Activated CD4-positive, alpha-beta T cell treated with anti-CD3 and anti-CD28 coated beads, Interleukin-2, amount 10 ng/mL, durations not matched to agents 7 days and 5 days (primary cell): ENCODE measurements at regions not wholly inside any gene's neighbourhood (a gene's known extent, or its start where the extent isn't known, plus 50 kb on each side); places are given as distances from the start of the nearest gene placed in this dataset.

Source experiments
- CTCF ChIA-PET: fragments of 350-600 bp; sonication (Branson Sonifier 250); formaldehyde crosslinking; loops from one replicate; lab custom pipeline; 2021; ENCODE audit warnings: antibody characterized with exemption; lab: Charles Lee
- POLR2A ChIA-PET: fragments of 350-600 bp; sonication (Branson Sonifier 250); formaldehyde crosslinking; loops from one replicate; lab custom pipeline; 2021; ENCODE audit warnings: antibody characterized with exemption; lab: Charles Lee
- DNase-seq: peaks from one replicate; pipeline ENCODE4 v3.0.0-alpha.2; 2020
- H3K27ac Mint-ChIP-seq: one replicate; pipeline ENCODE4 v1.8.0; 2021; ENCODE audit warnings: mild to moderate bottlenecking, moderate library complexity, mixed read lengths
- H3K27me3 Mint-ChIP-seq: one replicate; pipeline ENCODE4 v1.8.0; 2021; ENCODE audit warnings: mixed read lengths
- H3K36me3 Mint-ChIP-seq: one replicate; pipeline ENCODE4 v1.8.0; 2021; ENCODE audit warnings: low read depth, mixed read lengths
- H3K4me1 Mint-ChIP-seq: one replicate; pipeline ENCODE4 v1.8.0; 2021; ENCODE audit warnings: mixed read lengths
- H3K4me3 Mint-ChIP-seq: one replicate; pipeline ENCODE4 v1.8.0; 2021; ENCODE audit warnings: mild to moderate bottlenecking, moderate library complexity, mixed read lengths
- H3K9me3 Mint-ChIP-seq: one replicate; pipeline ENCODE4 v1.8.0; 2021; ENCODE audit warnings: mixed read lengths

GRCh38 chr3:155001289-155002010 is 78.7 kb upstream of the MME start:
- no peaks in the 10 kb centered on the region for H3K27me3 Mint-ChIP-seq
- CTCF ChIA-PET: no interaction called here
- H3K27ac Mint-ChIP-seq: no peak overlapping the region
- no peak for DNase-seq
- POLR2A ChIA-PET: no interaction called here
- H3K36me3 Mint-ChIP-seq: no peaks in the 10 kb centered on the region
- no peaks in the 10 kb centered on the region for H3K9me3 Mint-ChIP-seq
- H3K4me3 Mint-ChIP-seq: no peak overlapping the region
- no peaks in the 10 kb centered on the region for H3K4me1 Mint-ChIP-seq

- no peaks in the 10 kb centered on the region for H3K4me1 Mint-ChIP-seq
- H3K27me3 Mint-ChIP-seq: no peaks in the 10 kb centered on the region
- H3K9me3 Mint-ChIP-seq: peaks cover 1% of the 10 kb centered on the region
- no peak overlapping the region for H3K4me3 Mint-ChIP-seq
- DNase-seq: no peak
- ChIA-PET CTCF (no interaction called here), POLR2A (no interaction called here)
- no peaks in the 10 kb centered on the region for H3K36me3 Mint-ChIP-seq
- no peak overlapping the region for H3K27ac Mint-ChIP-seq
Measured at GRCh38 chr3:154992655-154993054, 87.5 kb upstream of the MME start.

- DNase-seq: no peak
- no peaks in the 10 kb centered on the region for H3K27me3 Mint-ChIP-seq
- CTCF ChIA-PET: no interaction called here
- no peak overlapping the region for H3K4me3 Mint-ChIP-seq
- H3K9me3 Mint-ChIP-seq: peaks cover 3% of the 10 kb centered on the region
- H3K4me1 Mint-ChIP-seq: no peaks in the 10 kb centered on the region
- H3K27ac Mint-ChIP-seq: no peak overlapping the region
- POLR2A ChIA-PET: no interaction called here
- no peaks in the 10 kb centered on the region for H3K36me3 Mint-ChIP-seq
Measured at GRCh38 chr3:154990543-154990942, 89.6 kb upstream of the MME start.

GRCh38 chr3:154987846-154988245 is 92.3 kb upstream of the MME start:
- no peaks in the 10 kb centered on the region for H3K36me3 Mint-ChIP-seq
- H3K4me1 Mint-ChIP-seq: no peaks in the 10 kb centered on the region
- no peak overlapping the region for H3K27ac Mint-ChIP-seq
- H3K9me3 Mint-ChIP-seq: peaks cover 3% of the 10 kb centered on the region
- ChIA-PET CTCF (interaction anchor here (1.5 to 2.1 kb wide), 2 partner anchors 16 to 43 kb away, joined by 3 to 5 read pairs; no protein-coding TSS in a partner anchor), POLR2A (no interaction called here)
- DNase-seq: no peak
- no peak overlapping the region for H3K4me3 Mint-ChIP-seq
- H3K27me3 Mint-ChIP-seq: no peaks in the 10 kb centered on the region

GRCh38 chr3:154981664-154982063 is 98.5 kb upstream of the MME start:
- Mint-ChIP-seq H3K9me3 (no peaks in the 10 kb centered on the region), H3K27me3 (no peaks in the 10 kb centered on the region), H3K27ac (no peak overlapping the region), H3K4me1 (no peaks in the 10 kb centered on the region), H3K36me3 (no peaks in the 10 kb centered on the region), H3K4me3 (no peak overlapping the region)
- DNase-seq: no peak
- CTCF ChIA-PET: interaction anchor here (0.7 kb wide), 1 partner anchor 216 kb away, joined by 3 read pairs; no protein-coding TSS in a partner anchor
- POLR2A ChIA-PET: no interaction called here

- Mint-ChIP-seq H3K4me1 (no peaks in the 10 kb centered on the region), H3K27me3 (no peaks in the 10 kb centered on the region), H3K9me3 (no peaks in the 10 kb centered on the region), H3K36me3 (no peaks in the 10 kb centered on the region), H3K4me3 (no peak overlapping the region), H3K27ac (no peak overlapping the region)
- ChIA-PET CTCF (interaction anchor here (0.7 kb wide), 1 partner anchor 216 kb away, joined by 3 read pairs; no protein-coding TSS in a partner anchor), POLR2A (no interaction called here)
- no peak for DNase-seq
Measured at GRCh38 chr3:154981201-154981600, 98.9 kb upstream of the MME start.

GRCh38 chr3:154979331-154979730 is 100.8 kb upstream of the MME start:
- no peak overlapping the region for H3K4me3 Mint-ChIP-seq
- H3K27ac Mint-ChIP-seq: no peak overlapping the region
- no peaks in the 10 kb centered on the region for H3K36me3 Mint-ChIP-seq
- DNase-seq: no peak
- no peaks in the 10 kb centered on the region for H3K9me3 Mint-ChIP-seq
- ChIA-PET CTCF (no interaction called here), POLR2A (no interaction called here)
- H3K4me1 Mint-ChIP-seq: no peaks in the 10 kb centered on the region
- H3K27me3 Mint-ChIP-seq: no peaks in the 10 kb centered on the region

GRCh38 chr3:154977666-154978065 is 102.5 kb upstream of the MME start:
- Mint-ChIP-seq H3K4me1 (no peaks in the 10 kb centered on the region), H3K27ac (no peak overlapping the region), H3K9me3 (no peaks in the 10 kb centered on the region), H3K4me3 (no peak overlapping the region), H3K27me3 (no peaks in the 10 kb centered on the region), H3K36me3 (no peaks in the 10 kb centered on the region)
- ChIA-PET POLR2A (no interaction called here), CTCF (no interaction called here)
- DNase-seq: no peak

GRCh38 chr3:154976072-154976983 is 103.8 kb upstream of the MME start:
- no peaks in the 10 kb centered on the region for H3K4me1 Mint-ChIP-seq
- ChIA-PET POLR2A (no interaction called here), CTCF (no interaction called here)
- no peaks in the 10 kb centered on the region for H3K9me3 Mint-ChIP-seq
- H3K36me3 Mint-ChIP-seq: no peaks in the 10 kb centered on the region
- H3K4me3 Mint-ChIP-seq: no peak overlapping the region
- no peak overlapping the region for H3K27ac Mint-ChIP-seq
- no peaks in the 10 kb centered on the region for H3K27me3 Mint-ChIP-seq
- DNase-seq: no peak

- ChIA-PET CTCF (no interaction called here), POLR2A (no interaction called here)
- no peaks in the 10 kb centered on the region for H3K9me3 Mint-ChIP-seq
- H3K4me3 Mint-ChIP-seq: no peak overlapping the region
- H3K4me1 Mint-ChIP-seq: no peaks in the 10 kb centered on the region
- no peak for DNase-seq
- no peaks in the 10 kb centered on the region for H3K27me3 Mint-ChIP-seq
- no peaks in the 10 kb centered on the region for H3K36me3 Mint-ChIP-seq
- H3K27ac Mint-ChIP-seq: no peak overlapping the region
Measured at GRCh38 chr3:154973851-154974250, 106.3 kb upstream of the MME start.

- POLR2A ChIA-PET: no interaction called here
- Mint-ChIP-seq H3K9me3 (no peaks in the 10 kb centered on the region), H3K4me1 (no peaks in the 10 kb centered on the region), H3K36me3 (no peaks in the 10 kb centered on the region), H3K27me3 (no peaks in the 10 kb centered on the region), H3K27ac (no peak overlapping the region), H3K4me3 (no peak overlapping the region)
- CTCF ChIA-PET: no interaction called here
- no peak for DNase-seq
Measured at GRCh38 chr3:154972951-154973350, 107.2 kb upstream of the MME start.

GRCh38 chr3:154971771-154972326 is 108.3 kb upstream of the MME start:
- POLR2A ChIA-PET: no interaction called here

GRCh38 chr3:154971341-154971740 is 108.8 kb upstream of the MME start:
- Mint-ChIP-seq H3K4me1 (no peaks in the 10 kb centered on the region), H3K9me3 (no peaks in the 10 kb centered on the region), H3K27me3 (no peaks in the 10 kb centered on the region), H3K27ac (no peak overlapping the region), H3K36me3 (no peaks in the 10 kb centered on the region), H3K4me3 (no peak overlapping the region)
- ChIA-PET POLR2A (no interaction called here), CTCF (interaction anchor here (2.3 kb wide), 1 partner anchor 16 kb away, joined by 5 read pairs; no protein-coding TSS in a partner anchor)
- DNase-seq: no peak

More at GRCh38 chr3:154971771-154972326, 108.3 kb upstream of the MME start:
- DNase-seq: no peak
- Mint-ChIP-seq H3K4me3 (no peak overlapping the region), H3K36me3 (no peaks in the 10 kb centered on the region), H3K4me1 (no peaks in the 10 kb centered on the region), H3K27ac (no peak overlapping the region), H3K9me3 (no peaks in the 10 kb centered on the region), H3K27me3 (no peaks in the 10 kb centered on the region)
- CTCF ChIA-PET: interaction anchor here (2.3 kb wide), 1 partner anchor 16 kb away, joined by 5 read pairs; no protein-coding TSS in a partner anchor
